Choroid plexus epithelial cell (primary cell): ENCODE measurements at regions not wholly inside any gene's neighbourhood (a gene's known extent, or its start where the extent isn't known, plus 50 kb on each side); places are given as distances from the start of the nearest gene placed in this dataset.

ENCODE experiments used
- DNase-seq: peaks from one replicate; pipeline ENCODE4 v3.0.0-alpha.2; 2010; ENCODE audit warnings: low read depth
- H3K4me3 ChIP-seq: 2 replicates; pipeline ENCODE4 v1.5.1; 2011; ENCODE audit warnings: low read depth, mild to moderate bottlenecking, control low read depth, low read length, moderate library complexity
- CTCF ChIP-seq: conservative IDR thresholded peaks from 2 replicates; pipeline ENCODE4 v1.5.1; 2011; ENCODE audit warnings: low read depth, mild to moderate bottlenecking, control low read depth, inconsistent platforms, low read length, moderate library complexity

GRCh38 chr6:93471281-93471680, 51.9 kb upstream of the EPHA7 start:
- no peak for DNase-seq
- no peak overlapping the region for H3K4me3 ChIP-seq
- no peak for TF ChIP-seq CTCF
